ENCODE measurements at regions not wholly inside any gene's neighbourhood (a gene's known extent, or its start where the extent isn't known, plus 50 kb on each side); places are given as distances from the start of the nearest gene placed in this dataset.

GRCh38 chr4:43130228-43131021, 237.9 kb downstream of the GRXCR1 start:
- WGBS, 3 donors, result 61 to 67% (median 67%) methylated on average over 11 of the region's 11 CpGs
- TF ChIP-seq, protein P1, sequence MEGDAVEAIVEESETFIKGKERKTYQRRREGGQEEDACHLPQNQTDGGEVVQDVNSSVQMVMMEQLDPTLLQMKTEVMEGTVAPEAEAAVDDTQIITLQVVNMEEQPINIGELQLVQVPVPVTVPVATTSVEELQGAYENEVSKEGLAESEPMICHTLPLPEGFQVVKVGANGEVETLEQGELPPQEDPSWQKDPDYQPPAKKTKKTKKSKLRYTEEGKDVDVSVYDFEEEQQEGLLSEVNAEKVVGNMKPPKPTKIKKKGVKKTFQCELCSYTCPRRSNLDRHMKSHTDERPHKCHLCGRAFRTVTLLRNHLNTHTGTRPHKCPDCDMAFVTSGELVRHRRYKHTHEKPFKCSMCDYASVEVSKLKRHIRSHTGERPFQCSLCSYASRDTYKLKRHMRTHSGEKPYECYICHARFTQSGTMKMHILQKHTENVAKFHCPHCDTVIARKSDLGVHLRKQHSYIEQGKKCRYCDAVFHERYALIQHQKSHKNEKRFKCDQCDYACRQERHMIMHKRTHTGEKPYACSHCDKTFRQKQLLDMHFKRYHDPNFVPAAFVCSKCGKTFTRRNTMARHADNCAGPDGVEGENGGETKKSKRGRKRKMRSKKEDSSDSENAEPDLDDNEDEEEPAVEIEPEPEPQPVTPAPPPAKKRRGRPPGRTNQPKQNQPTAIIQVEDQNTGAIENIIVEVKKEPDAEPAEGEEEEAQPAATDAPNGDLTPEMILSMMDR (IDR thresholded peaks at IDR 0.05), result no peak
- intact Hi-C loops (cut with DNase I), result loop anchor here in 1 of 2 donors (10.0 kb wide), 2 partner anchors 1294 to 1494 kb away; no protein-coding TSS in a partner anchor

GRCh38 chr4:43132010-43132582, 239.6 kb downstream of the GRXCR1 start:
- Histone ChIP-seq H3K27ac (no peak overlapping the region), H3K27me3 (ENCODE audit: insufficient read depth in 3 of 3, low read length in 2 of 3) (no peaks in the 10 kb centered on the region), H3K9me3 (no peaks in the 10 kb centered on the region), H3K4me1 (no peaks in the 10 kb centered on the region), H3K4me3 (no peak overlapping the region), H3K36me3 (ENCODE audit: insufficient read depth in 1 of 2, low read depth in 1 of 2) (no peaks in the 10 kb centered on the region)
- WGBS, 3 donors, result 43 to 48% (median 47%) methylated on average over 11 of the region's 11 CpGs
- DNase-seq, result peak in 1 of 2 donors; percentile 15
- ATAC-seq, result no peak
- intact Hi-C loops (cut with DNase I), result loop anchor here in 1 of 2 donors (10.0 kb wide), 2 partner anchors 1293 to 1493 kb away; no protein-coding TSS in a partner anchor
- TF ChIP-seq, protein P1 (IDR thresholded peaks at IDR 0.05), result peak; percentile 48

More at GRCh38 chr4:43130228-43131021, 237.9 kb downstream of the GRXCR1 start:
- ATAC-seq (no peak), DNase-seq (no peak)
- no peaks in the 10 kb centered on the region for H3K4me1 ChIP-seq
- H3K27me3 ChIP-seq (ENCODE audit: insufficient read depth in 3 of 3, low read length in 2 of 3), result no peaks in the 10 kb centered on the region
- no peaks in the 10 kb centered on the region for H3K9me3 ChIP-seq
- H3K27ac ChIP-seq, result no peak overlapping the region
- H3K4me3 ChIP-seq, result no peak overlapping the region
- H3K36me3 ChIP-seq (ENCODE audit: insufficient read depth in 1 of 2, low read depth in 1 of 2), result no peaks in the 10 kb centered on the region

- no peaks in the 10 kb centered on the region for H3K36me3 ChIP-seq (ENCODE audit: insufficient read depth in 1 of 2, low read depth in 1 of 2)
- no peaks in the 10 kb centered on the region for H3K27me3 ChIP-seq (ENCODE audit: insufficient read depth in 3 of 3, low read length in 2 of 3)
- no peak overlapping the region for H3K4me3 ChIP-seq
- no peaks in the 10 kb centered on the region for H3K9me3 ChIP-seq
- no peak overlapping the region for H3K27ac ChIP-seq
- intact Hi-C loops (cut with DNase I), result loop anchor here in 1 of 2 donors (10.0 kb wide), 2 partner anchors 1291 to 1491 kb away; no protein-coding TSS in a partner anchor
- no peak for ATAC-seq
- DNase-seq, result no peak
- WGBS, 3 donors, result 59 to 72% (median 67%) methylated on average over 6 of the region's 6 CpGs
- TF ChIP-seq, protein P1 (IDR thresholded peaks at IDR 0.05), result no peak
- no peaks in the 10 kb centered on the region for H3K4me1 ChIP-seq
These were observed 241.1 kb downstream of the GRXCR1 start for GRCh38 chr4:43133566-43133965.

DNA sequence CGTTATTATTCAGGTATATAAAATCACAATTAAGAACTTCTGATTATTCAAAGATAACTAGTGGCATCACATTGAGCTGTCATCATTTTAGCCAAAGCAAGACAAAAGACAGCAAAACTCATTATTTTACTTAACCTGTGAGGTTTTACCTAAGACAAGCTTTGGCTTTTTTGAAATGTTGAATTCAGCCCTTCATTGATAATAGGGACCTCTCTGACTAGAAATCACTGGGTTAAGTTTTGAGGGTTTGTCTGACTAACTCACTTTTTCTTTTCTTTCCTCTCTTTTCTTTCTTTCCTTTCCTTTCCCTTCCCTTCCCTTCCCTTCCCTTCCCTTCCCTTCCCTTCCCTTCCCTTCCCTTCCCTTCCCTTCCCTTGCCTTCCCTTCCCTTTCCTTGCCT, 244.2 kb downstream of the GRXCR1 start:
- WGBS, 3 donors, result 82 to 90% (median 87%) methylated on average over 1 of the region's 1 CpG
- intact Hi-C loops (cut with DNase I), result loop anchor here in 1 of 2 donors (10.0 kb wide), 2 partner anchors 1288 to 1488 kb away; no protein-coding TSS in a partner anchor
- TF ChIP-seq, protein P1 (IDR thresholded peaks at IDR 0.05), result no peak

More for the DNA sequence above, 244.2 kb downstream of the GRXCR1 start:
- ATAC-seq (no peak), DNase-seq (no peak)
- Histone ChIP-seq H3K36me3 (ENCODE audit: insufficient read depth in 1 of 2, low read depth in 1 of 2) (no peaks in the 10 kb centered on the region), H3K4me3 (no peak overlapping the region), H3K4me1 (no peaks in the 10 kb centered on the region), H3K9me3 (no peaks in the 10 kb centered on the region), H3K27me3 (ENCODE audit: insufficient read depth in 3 of 3, low read length in 2 of 3) (no peaks in the 10 kb centered on the region), H3K27ac (no peak overlapping the region)
